Ishikawa (cell line): ENCODE measurements at regions not wholly inside any gene's neighbourhood (a gene's known extent, or its start where the extent isn't known, plus 50 kb on each side); places are given as distances from the start of the nearest gene placed in this dataset.

Source experiments
- CEBPB ChIP-seq: IDR thresholded peaks from 2 replicates; pipeline ENCODE4 v1.6.1; 2012
- CREB1 ChIP-seq: IDR thresholded peaks from 2 replicates; pipeline ENCODE4 v1.6.1; 2012; ENCODE audit warnings: low read depth
- EGR1 ChIP-seq: IDR thresholded peaks from 2 replicates; pipeline ENCODE4 v1.6.1; 2012
- EP300 ChIP-seq: IDR thresholded peaks from 2 replicates; pipeline ENCODE4 v1.6.1; 2012; ENCODE audit warnings: borderline replicate concordance
- FOXM1 ChIP-seq: IDR thresholded peaks from 2 replicates; pipeline ENCODE4 v1.6.1; 2012; ENCODE audit warnings: low read depth, borderline replicate concordance
- NFIC ChIP-seq: IDR thresholded peaks from 2 replicates; pipeline ENCODE4 v1.6.1; 2012
- RAD21 ChIP-seq: IDR thresholded peaks from 2 replicates; pipeline ENCODE4 v1.6.1; 2012; ENCODE audit warnings: low read depth
- TAF1 ChIP-seq: IDR thresholded peaks from 2 replicates; pipeline ENCODE4 v1.6.1; 2012; ENCODE audit warnings: low read depth, mild to moderate bottlenecking
- TCF12 ChIP-seq: IDR thresholded peaks from 2 replicates; pipeline ENCODE4 v1.6.1; 2012; ENCODE audit warnings: low read depth
- TEAD4 ChIP-seq: IDR thresholded peaks from 2 replicates; pipeline ENCODE4 v1.6.1; 2012
- USF1 ChIP-seq: IDR thresholded peaks from 2 replicates; pipeline ENCODE4 v1.6.1; 2012
- YY1 ChIP-seq: IDR thresholded peaks from 2 replicates; pipeline ENCODE4 v1.6.1; 2012; ENCODE audit warnings: low read depth
- ZBTB7A ChIP-seq: IDR thresholded peaks from 2 replicates; pipeline ENCODE4 v1.6.1; 2012; ENCODE audit warnings: low read depth
- TF ChIP-seq, protein P1 (sequence below): IDR thresholded peaks from 2 replicates; pipeline ENCODE4 v1.6.1; 2012; ENCODE audit warnings: low read depth, mild to moderate bottlenecking
- TF ChIP-seq, protein P2 (sequence below): IDR thresholded peaks from 2 replicates; pipeline ENCODE4 v1.6.1; 2012

DNA sequence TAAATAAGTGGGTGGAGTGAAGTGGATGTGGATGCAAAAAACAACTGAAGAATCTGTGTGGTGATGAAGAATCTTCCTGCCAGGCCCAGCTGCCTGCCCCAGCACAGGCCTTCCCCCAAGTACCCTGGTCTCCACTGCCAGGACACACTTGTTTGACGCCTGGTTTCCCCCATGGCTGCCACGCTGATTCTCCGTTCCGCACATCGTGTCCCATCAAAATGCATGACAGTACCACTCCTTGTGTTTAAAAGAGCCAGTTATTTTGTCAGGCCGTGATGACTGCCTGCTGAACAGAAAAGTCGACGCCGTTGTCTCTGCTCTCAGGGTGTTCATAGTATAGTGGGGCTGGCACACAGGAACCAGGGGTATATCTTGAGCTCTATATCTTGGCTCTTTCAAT lies 50.3 kb upstream of the KYNU start:
- TF ChIP-seq, protein P1, sequence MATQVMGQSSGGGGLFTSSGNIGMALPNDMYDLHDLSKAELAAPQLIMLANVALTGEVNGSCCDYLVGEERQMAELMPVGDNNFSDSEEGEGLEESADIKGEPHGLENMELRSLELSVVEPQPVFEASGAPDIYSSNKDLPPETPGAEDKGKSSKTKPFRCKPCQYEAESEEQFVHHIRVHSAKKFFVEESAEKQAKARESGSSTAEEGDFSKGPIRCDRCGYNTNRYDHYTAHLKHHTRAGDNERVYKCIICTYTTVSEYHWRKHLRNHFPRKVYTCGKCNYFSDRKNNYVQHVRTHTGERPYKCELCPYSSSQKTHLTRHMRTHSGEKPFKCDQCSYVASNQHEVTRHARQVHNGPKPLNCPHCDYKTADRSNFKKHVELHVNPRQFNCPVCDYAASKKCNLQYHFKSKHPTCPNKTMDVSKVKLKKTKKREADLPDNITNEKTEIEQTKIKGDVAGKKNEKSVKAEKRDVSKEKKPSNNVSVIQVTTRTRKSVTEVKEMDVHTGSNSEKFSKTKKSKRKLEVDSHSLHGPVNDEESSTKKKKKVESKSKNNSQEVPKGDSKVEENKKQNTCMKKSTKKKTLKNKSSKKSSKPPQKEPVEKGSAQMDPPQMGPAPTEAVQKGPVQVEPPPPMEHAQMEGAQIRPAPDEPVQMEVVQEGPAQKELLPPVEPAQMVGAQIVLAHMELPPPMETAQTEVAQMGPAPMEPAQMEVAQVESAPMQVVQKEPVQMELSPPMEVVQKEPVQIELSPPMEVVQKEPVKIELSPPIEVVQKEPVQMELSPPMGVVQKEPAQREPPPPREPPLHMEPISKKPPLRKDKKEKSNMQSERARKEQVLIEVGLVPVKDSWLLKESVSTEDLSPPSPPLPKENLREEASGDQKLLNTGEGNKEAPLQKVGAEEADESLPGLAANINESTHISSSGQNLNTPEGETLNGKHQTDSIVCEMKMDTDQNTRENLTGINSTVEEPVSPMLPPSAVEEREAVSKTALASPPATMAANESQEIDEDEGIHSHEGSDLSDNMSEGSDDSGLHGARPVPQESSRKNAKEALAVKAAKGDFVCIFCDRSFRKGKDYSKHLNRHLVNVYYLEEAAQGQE: no peak
- no peak for TF ChIP-seq TAF1
- no peak for TF ChIP-seq TCF12
- TF ChIP-seq FOXM1: no peak
- TF ChIP-seq, protein P2, sequence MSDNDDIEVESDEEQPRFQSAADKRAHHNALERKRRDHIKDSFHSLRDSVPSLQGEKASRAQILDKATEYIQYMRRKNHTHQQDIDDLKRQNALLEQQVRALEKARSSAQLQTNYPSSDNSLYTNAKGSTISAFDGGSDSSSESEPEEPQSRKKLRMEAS: no peak
- no peak for TF ChIP-seq NFIC
- no peak for TF ChIP-seq ZBTB7A
- TF ChIP-seq RAD21: no peak
- no peak for TF ChIP-seq TEAD4
- no peak for TF ChIP-seq EGR1
- TF ChIP-seq EP300: no peak
- no peak for TF ChIP-seq CEBPB
- no peak for TF ChIP-seq CREB1
- TF ChIP-seq USF1: no peak
- TF ChIP-seq YY1: no peak

DNA sequence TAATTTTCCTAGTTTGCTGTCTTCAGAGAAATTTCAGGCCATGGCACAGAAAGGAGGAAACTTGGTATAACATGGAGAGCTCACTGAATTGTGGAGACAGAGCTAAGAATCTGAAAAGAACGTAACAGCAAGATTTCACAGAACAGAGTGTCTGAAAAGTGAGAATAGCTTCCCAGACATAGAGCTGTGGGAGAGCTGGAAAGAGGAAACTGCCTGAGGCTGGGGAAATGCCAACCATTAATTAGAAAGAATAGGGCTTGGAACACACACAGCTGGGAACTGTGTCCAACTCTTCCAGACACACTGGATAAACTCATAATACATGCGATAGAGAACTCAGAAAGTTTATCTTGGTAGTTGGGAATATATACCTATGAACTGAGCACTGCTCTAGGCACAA lies 51.6 kb upstream of the KYNU start:
- no peak for TF ChIP-seq CEBPB
- TF ChIP-seq TEAD4: no peak
- no peak for TF ChIP-seq RAD21

GRCh38 chr2:142824756-142825155 lies 52.7 kb upstream of the KYNU start:
- TF ChIP-seq, protein P1: no peak
- TF ChIP-seq EGR1: no peak
- no peak for TF ChIP-seq YY1
- no peak for TF ChIP-seq CEBPB
- TF ChIP-seq EP300: no peak
- no peak for TF ChIP-seq TCF12
- no peak for TF ChIP-seq TEAD4
- TF ChIP-seq ZBTB7A: no peak
- no peak for TF ChIP-seq CREB1
- TF ChIP-seq USF1: no peak

DNA sequence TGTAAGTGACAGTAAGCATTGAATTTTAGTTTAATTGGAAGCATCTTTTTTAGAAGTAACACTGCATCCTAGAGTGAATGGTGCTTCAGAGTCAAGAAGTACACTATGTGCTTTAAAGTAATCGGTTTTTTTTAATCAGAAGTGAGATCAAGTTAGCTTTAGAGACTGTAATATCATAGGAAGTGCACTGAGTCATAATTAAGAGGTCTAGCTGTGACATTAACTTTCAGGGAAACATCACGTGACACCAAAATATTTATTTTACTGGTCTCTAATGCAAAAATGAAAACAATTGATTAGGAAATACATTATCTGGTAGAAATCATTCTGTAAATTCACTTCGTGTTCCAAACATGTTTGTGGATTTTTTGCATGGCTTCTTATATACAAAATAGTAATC lies 55.3 kb upstream of the KYNU start:
- TF ChIP-seq TCF12: no peak
- TF ChIP-seq YY1: no peak
- no peak for TF ChIP-seq USF1
- TF ChIP-seq, protein P2: no peak
- TF ChIP-seq CREB1: no peak
- no peak for TF ChIP-seq TEAD4
- TF ChIP-seq EP300: no peak

DNA sequence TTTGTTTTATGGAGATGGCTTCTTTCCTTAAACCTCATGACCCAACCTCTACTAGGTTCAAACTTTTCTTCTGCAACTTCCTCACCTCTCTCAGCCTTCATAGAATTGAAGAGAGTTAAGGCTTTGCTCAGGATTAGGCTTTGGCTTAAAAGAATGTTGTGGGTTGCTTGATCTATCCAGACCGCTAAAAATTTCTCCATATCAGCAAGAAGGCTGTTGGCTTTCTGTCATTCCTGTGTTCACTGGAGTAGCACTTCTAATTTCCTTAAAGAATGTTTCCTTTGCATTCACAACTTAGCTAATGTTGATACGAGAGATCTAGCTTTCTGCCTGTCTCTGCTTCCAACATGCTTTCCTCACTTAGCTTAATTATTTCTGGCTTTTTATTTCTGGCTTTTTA lies 58.1 kb upstream of the KYNU start:
- TF ChIP-seq CEBPB (no peak), YY1 (no peak), NFIC (no peak), CREB1 (no peak), RAD21 (no peak), TAF1 (no peak), EGR1 (no peak), ZBTB7A (no peak), TCF12 (no peak), TEAD4 (no peak), USF1 (no peak), EP300 (no peak), FOXM1 (no peak)
- TF ChIP-seq, protein P2: no peak
- TF ChIP-seq, protein P1: no peak
